A673 (cell line): ENCODE measurements at regions not wholly inside any gene's neighbourhood (a gene's known extent, or its start where the extent isn't known, plus 50 kb on each side); places are given as distances from the start of the nearest gene placed in this dataset.

Experiments
- BruUV-seq: library from RNA; stranded (reverse); fragments of 400-500 nt; replicated peaks from 2 replicates; lab custom pipeline; 2021; lab: Mats Ljungman, UMichigan
- CTCF ChIA-PET: fragments of 300-600 bp; sonication (Branson Sonifier 250); formaldehyde crosslinking; loops from one replicate; lab custom pipeline; 2022; ENCODE audit warnings: antibody characterized with exemption; lab: Charles Lee
- POLR2A ChIA-PET: fragments of 300-600 bp; sonication (Branson Sonifier 250); formaldehyde crosslinking; loops from one replicate; lab custom pipeline; 2022; ENCODE audit warnings: antibody characterized with exemption; ENCODE audit not compliant: low non-redundant PET; lab: Charles Lee
- DNase-seq: peaks from one replicate; pipeline ENCODE4 v3.0.0-alpha.2; 2015; ENCODE audit warnings: low spot score
- H3K27ac ChIP-seq: fragments of 200-600 bp; sonication (generic); 2 replicates; pipeline ENCODE4 v1.5.1; 2016; ENCODE audit warnings: mixed run types, low read depth, mild to moderate bottlenecking, mixed read lengths, antibody characterized with exemption, low read length; ENCODE audit not compliant: poor library complexity, severe bottlenecking
- H3K27me3 ChIP-seq: fragments of 200-600 bp; sonication (generic); replicated peaks from 2 replicates; pipeline ENCODE4 v1.6.1; 2017; ENCODE audit warnings: mixed run types, low read depth, mild to moderate bottlenecking, mixed read lengths, antibody characterized with exemption, low read length; ENCODE audit not compliant: insufficient read depth, poor library complexity
- H3K36me3 ChIP-seq: fragments of 200-600 bp; sonication (generic); 2 replicates; pipeline ENCODE4 v1.6.1; 2016; ENCODE audit warnings: mixed run types, mild to moderate bottlenecking, mixed read lengths, antibody characterized with exemption, low read length; ENCODE audit not compliant: insufficient read depth, poor library complexity, severe bottlenecking
- H3K4me1 ChIP-seq: fragments of 200-600 bp; sonication (generic); 2 replicates; pipeline ENCODE4 v1.6.1; 2017; ENCODE audit warnings: mixed run types, mild to moderate bottlenecking, mixed read lengths, antibody characterized with exemption, low read length; ENCODE audit not compliant: insufficient read depth, poor library complexity, severe bottlenecking
- H3K4me3 ChIP-seq: fragments of 200-600 bp; sonication (generic); 2 replicates; pipeline ENCODE4 v1.5.1; 2016; ENCODE audit warnings: low read depth, mixed run types, mild to moderate bottlenecking, mixed read lengths, low read length; ENCODE audit not compliant: poor library complexity, severe bottlenecking
- H3K9me3 ChIP-seq: fragments of 200-600 bp; sonication (generic); 2 replicates; pipeline ENCODE4 v1.6.1; 2016; ENCODE audit warnings: mixed run types, low read depth, mild to moderate bottlenecking, mixed read lengths, antibody characterized with exemption, low read length; ENCODE audit not compliant: poor library complexity, severe bottlenecking
- CTCF ChIP-seq: fragments of 300-800, 200-600 bp; sonication (generic); conservative IDR thresholded peaks from 2 replicates; pipeline ENCODE4 v1.5.1; 2017; ENCODE audit warnings: low read depth, mild to moderate bottlenecking, antibody characterized with exemption, low read length, moderate library complexity, mixed read lengths
- EZH2 ChIP-seq: fragments of 200-600 bp; sonication (generic); IDR thresholded peaks from 2 replicates; pipeline ENCODE4 v1.6.1; 2017; ENCODE audit warnings: borderline replicate concordance, low read depth, mild to moderate bottlenecking, mixed read lengths, antibody characterized with exemption, low read length; ENCODE audit not compliant: poor library complexity, severe bottlenecking
- intact Hi-C: fragments of 100-400 bp; cut with micrococcal nuclease; formaldehyde crosslinking; loops from one replicate; pipeline ENCODE4 v1.10.0; 2022; ENCODE audit not compliant: unreplicated experiment

GRCh38 chr4:127126718-127127117, 506.0 kb upstream of the INTU start:
- POLR2A ChIA-PET = no interaction called here
- DNase-seq = no peak
- Histone ChIP-seq H3K27ac (no peak overlapping the region), H3K4me1 (peaks cover 3% of the 10 kb centered on the region), H3K4me3 (no peak overlapping the region), H3K9me3 (no peaks in the 10 kb centered on the region), H3K27me3 (no peaks in the 10 kb centered on the region), H3K36me3 (no peaks in the 10 kb centered on the region)
- intact Hi-C loops = loop anchor here (5.0 kb wide), 1 partner anchor 499 kb away; no protein-coding TSS in a partner anchor
- BruUV-seq = no TSS peak
- CTCF ChIA-PET = no interaction called here
- TF ChIP-seq EZH2 (no peak), CTCF (no peak)

- H3K4me3 ChIP-seq = no peak overlapping the region
- no peaks in the 10 kb centered on the region for H3K4me1 ChIP-seq
- BruUV-seq = no TSS peak
- no peaks in the 10 kb centered on the region for H3K27me3 ChIP-seq
- intact Hi-C loops = no loop called here
- H3K36me3 ChIP-seq = no peaks in the 10 kb centered on the region
- ChIA-PET POLR2A (no interaction called here), CTCF (no interaction called here)
- TF ChIP-seq CTCF = no peak
- TF ChIP-seq EZH2 = no peak
- H3K9me3 ChIP-seq = no peaks in the 10 kb centered on the region
- DNase-seq = no peak
- H3K27ac ChIP-seq = no peak overlapping the region
Observed at GRCh38 chr4:127131527-127131926, 501.2 kb upstream of the INTU start.

- Histone ChIP-seq H3K36me3 (no peaks in the 10 kb centered on the region), H3K27me3 (no peaks in the 10 kb centered on the region), H3K4me3 (no peak overlapping the region), H3K4me1 (no peaks in the 10 kb centered on the region), H3K9me3 (no peaks in the 10 kb centered on the region), H3K27ac (no peak overlapping the region)
- POLR2A ChIA-PET = no interaction called here
- BruUV-seq = no TSS peak
- CTCF ChIA-PET = no interaction called here
- no peak for DNase-seq
- intact Hi-C loops = no loop called here
- no peak for TF ChIP-seq EZH2
Observed at GRCh38 chr4:127134490-127134889, 498.3 kb upstream of the INTU start.

GRCh38 chr4:127138586-127138985, 494.2 kb upstream of the INTU start:
- CTCF ChIA-PET = no interaction called here
- TF ChIP-seq EZH2 = no peak
- TF ChIP-seq CTCF = no peak
- H3K4me1 ChIP-seq = no peaks in the 10 kb centered on the region
- no peaks in the 10 kb centered on the region for H3K27me3 ChIP-seq
- no peak for DNase-seq
- H3K4me3 ChIP-seq = no peak overlapping the region
- POLR2A ChIA-PET = no interaction called here
- no peak overlapping the region for H3K27ac ChIP-seq
- BruUV-seq = no TSS peak
- no peaks in the 10 kb centered on the region for H3K36me3 ChIP-seq
- intact Hi-C loops = no loop called here
- no peaks in the 10 kb centered on the region for H3K9me3 ChIP-seq
